RWPE1 (cell line): ENCODE measurements at regions not wholly inside any gene's neighbourhood (a gene's known extent, or its start where the extent isn't known, plus 50 kb on each side); places are given as distances from the start of the nearest gene placed in this dataset.

ENCODE experiments used
- CTCF ChIA-PET: fragments of 350-600 bp; sonication (Branson Sonifier 250); formaldehyde crosslinking; extraction: SDS; loops from one replicate; lab custom pipeline; 2021; lab: Yijun Ruan, JAX
- POLR2A ChIA-PET: fragments of 400-600 bp; formaldehyde crosslinking; extraction: SDS; loops from one replicate; lab custom pipeline; 2020; ENCODE audit warnings: antibody characterized with exemption; ENCODE audit not compliant: low non-redundant PET; lab: Yijun Ruan, JAX
- DNase-seq: peaks from one replicate; pipeline ENCODE4 v3.0.0; 2012; ENCODE audit warnings: low spot score
- H3K27ac ChIP-seq: fragments of 450-650 bp; 2 replicates; pipeline ENCODE4 v1.5.1; 2017
- TF ChIP-seq, protein P1 (sequence below): fragments of 450-650 bp; conservative IDR thresholded peaks from 2 replicates; pipeline ENCODE4 v1.5.1; 2017; ENCODE audit warnings: low read depth, mild to moderate bottlenecking

DNA sequence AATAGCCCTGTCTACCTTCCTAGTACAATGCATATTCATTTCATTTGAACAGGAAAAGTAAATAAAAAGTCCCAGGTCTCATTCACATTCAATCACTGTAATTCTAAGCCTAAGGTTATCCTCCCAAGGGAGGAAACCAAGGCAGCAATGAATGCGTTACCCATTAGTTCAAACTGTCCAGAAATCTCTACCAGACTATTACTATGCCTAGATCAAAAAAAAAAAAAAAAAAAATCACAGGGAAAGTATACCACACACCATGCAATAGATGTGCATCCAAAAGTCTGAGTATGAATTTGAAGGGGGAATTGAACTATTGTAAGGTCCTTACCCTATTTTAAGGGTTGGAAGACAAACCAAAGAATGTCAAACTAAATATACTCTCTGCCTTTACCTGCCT is 598.0 kb upstream of the API5 start:
- H3K27ac ChIP-seq = no peak overlapping the region
- ChIA-PET POLR2A (no interaction called here), CTCF (no interaction called here)
- TF ChIP-seq, protein P1, sequence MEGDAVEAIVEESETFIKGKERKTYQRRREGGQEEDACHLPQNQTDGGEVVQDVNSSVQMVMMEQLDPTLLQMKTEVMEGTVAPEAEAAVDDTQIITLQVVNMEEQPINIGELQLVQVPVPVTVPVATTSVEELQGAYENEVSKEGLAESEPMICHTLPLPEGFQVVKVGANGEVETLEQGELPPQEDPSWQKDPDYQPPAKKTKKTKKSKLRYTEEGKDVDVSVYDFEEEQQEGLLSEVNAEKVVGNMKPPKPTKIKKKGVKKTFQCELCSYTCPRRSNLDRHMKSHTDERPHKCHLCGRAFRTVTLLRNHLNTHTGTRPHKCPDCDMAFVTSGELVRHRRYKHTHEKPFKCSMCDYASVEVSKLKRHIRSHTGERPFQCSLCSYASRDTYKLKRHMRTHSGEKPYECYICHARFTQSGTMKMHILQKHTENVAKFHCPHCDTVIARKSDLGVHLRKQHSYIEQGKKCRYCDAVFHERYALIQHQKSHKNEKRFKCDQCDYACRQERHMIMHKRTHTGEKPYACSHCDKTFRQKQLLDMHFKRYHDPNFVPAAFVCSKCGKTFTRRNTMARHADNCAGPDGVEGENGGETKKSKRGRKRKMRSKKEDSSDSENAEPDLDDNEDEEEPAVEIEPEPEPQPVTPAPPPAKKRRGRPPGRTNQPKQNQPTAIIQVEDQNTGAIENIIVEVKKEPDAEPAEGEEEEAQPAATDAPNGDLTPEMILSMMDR = no peak
- DNase-seq = no peak

DNA sequence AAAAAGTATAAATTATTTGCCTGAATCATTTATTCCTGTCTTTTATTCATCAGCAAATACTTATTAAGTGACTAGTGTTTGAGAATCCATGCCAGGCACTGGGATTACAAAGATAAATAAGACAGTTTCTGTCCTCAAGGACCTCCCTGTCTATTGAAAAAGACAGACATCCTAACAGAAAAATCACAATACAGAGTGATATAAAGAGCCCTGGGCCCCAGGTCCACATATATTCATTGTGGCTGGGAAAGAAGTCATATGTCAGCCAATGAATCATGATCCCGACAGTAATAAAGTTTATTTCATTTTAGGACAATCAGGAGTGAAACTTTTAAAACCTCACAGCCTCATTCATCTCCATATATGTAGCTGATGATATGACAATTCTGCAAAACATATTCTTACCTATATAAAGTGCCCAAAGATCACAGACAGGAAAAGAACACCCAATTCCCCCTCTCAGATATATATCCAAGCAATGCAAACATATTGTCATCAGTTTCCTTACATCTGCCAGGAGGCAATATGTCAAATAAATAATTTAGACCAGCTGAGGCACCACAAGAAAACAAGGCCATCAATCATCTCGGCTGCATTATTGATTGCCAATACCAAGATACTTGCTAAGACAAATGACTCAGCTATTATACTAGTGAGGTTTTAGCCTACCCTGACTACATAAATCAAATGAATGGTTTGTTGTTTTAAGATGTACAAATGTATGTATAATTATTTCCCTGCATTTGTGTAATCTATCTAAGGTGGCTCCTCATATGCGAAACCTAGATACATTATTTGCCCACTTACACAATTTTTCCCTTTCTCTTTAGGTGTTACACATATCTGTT is 590.9 kb upstream of the API5 start:
- ChIA-PET CTCF (interaction anchor here (0.8 kb wide), 1 partner anchor 52 kb away, joined by 4 read pairs; no protein-coding TSS in a partner anchor), POLR2A (no interaction called here)
- DNase-seq = no peak
- TF ChIP-seq, protein P1 = no peak
- no peak overlapping the region for H3K27ac ChIP-seq

DNA sequence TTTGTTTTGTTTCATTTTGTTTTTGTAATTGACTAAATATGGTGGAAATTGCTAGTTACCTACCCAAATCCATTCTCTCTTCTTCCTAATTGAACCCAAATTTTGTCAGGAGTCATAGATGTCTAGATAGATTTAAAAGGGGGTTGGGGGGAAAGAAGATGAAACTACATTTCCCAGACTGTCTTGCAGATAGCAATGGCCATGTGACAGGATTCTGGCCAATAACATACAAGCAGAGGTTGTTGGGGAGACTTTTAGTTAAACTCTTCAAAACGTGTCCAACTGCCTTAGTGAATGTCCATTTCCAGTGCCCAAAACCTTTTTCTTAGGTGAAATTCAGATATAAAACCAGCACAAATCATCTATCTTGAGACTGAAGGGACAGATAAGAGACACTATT is 583.9 kb upstream of the API5 start:
- no peak for DNase-seq
- TF ChIP-seq, protein P1 = no peak
- H3K27ac ChIP-seq = no peak overlapping the region
- CTCF ChIA-PET = no interaction called here
- POLR2A ChIA-PET = no interaction called here

DNA sequence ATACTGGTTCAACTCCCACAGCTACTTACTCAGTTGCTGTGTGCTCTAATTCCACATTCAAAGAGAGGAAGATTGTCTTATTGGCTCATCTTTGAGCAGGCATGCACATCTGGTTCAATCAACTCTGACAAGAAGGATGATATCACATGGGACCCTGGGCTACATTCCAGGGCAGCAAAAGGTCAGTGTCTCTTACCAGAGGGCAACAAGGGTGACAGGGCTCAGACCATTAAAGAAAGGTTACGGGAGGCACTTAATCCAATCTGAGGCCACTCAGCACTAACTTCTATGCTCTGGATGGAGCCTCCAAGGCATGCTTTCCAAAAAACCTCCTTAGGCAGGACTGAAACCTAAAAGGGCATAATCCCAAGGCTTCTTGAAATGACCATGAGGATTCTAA is 549.4 kb upstream of the API5 start:
- ChIA-PET CTCF (no interaction called here), POLR2A (no interaction called here)
- no peak overlapping the region for H3K27ac ChIP-seq
- DNase-seq = no peak
- TF ChIP-seq, protein P1 = no peak

DNA sequence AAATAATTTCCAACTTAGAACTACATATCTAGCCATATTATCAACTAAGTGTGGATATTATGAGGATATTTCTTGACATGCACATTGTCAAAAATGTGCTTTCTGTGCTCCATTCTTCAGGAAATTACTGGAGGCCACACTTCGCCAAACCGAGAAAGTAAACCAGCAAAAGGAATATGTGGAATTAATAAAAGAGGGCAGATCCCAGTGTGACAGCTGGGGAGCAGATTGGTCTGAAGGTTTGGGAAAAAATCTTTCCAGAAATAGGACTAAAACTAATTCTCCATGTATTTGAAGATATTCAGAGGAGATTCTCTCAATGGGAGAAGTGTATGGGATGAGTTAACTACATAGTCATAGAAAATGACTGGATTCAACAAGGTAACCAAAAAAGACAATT is 546.9 kb upstream of the API5 start:
- DNase-seq = no peak
- CTCF ChIA-PET = no interaction called here
- H3K27ac ChIP-seq = no peak overlapping the region
- TF ChIP-seq, protein P1 = no peak
- POLR2A ChIA-PET = no interaction called here

DNA sequence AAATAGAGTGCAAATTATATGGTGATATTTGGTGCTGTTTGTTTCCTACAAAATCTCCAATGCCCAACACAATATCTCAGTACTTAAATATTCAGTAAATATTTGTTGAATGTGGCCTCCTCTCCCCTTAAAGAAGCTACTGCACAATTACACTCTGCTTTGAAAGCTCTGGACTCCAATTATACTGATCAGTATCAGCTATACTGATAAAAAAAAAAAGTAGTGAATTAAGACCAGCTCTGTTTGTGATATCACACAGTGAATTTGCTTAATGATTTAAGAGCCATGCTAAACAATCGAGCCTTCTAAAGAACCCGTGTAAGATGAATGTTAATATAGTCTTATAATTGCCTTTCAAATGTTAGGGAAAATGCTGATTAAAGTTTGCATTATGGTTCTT is 543.2 kb upstream of the API5 start:
- TF ChIP-seq, protein P1 = no peak
- CTCF ChIA-PET = no interaction called here

More for the DNA sequence above, 543.2 kb upstream of the API5 start:
- POLR2A ChIA-PET = no interaction called here
- DNase-seq = no peak
- H3K27ac ChIP-seq = no peak overlapping the region
